IPS DF 6.9 (cell line): ENCODE measurements at regions not wholly inside any gene's neighbourhood (a gene's known extent, or its start where the extent isn't known, plus 50 kb on each side); places are given as distances from the start of the nearest gene placed in this dataset.

ENCODE experiments used
- DNase-seq: peaks from one replicate; pipeline ENCODE4 v3.0.0-alpha.2; 2013; ENCODE audit warnings: low read depth, low spot score
- H3K27ac ChIP-seq: one replicate; pipeline ENCODE4 v1.5.1; 2013; ENCODE audit warnings: low read length, control low read depth
- H3K27me3 ChIP-seq: 2 replicates; pipeline ENCODE4 v1.6.1; 2013; ENCODE audit warnings: mild to moderate bottlenecking, low read length; ENCODE audit not compliant: control insufficient read depth, insufficient read depth
- H3K36me3 ChIP-seq: 2 replicates; pipeline ENCODE4 v1.6.1; 2013; ENCODE audit warnings: low read length; ENCODE audit not compliant: control insufficient read depth, insufficient read depth
- H3K4me1 ChIP-seq: 2 replicates; pipeline ENCODE4 v1.6.1; 2013; ENCODE audit warnings: low read length; ENCODE audit not compliant: control insufficient read depth, insufficient read depth
- H3K4me3 ChIP-seq: 2 replicates; pipeline ENCODE4 v1.5.1; 2013; ENCODE audit warnings: mild to moderate bottlenecking, low read length
- H3K9me3 ChIP-seq: 2 replicates; pipeline ENCODE4 v1.6.1; 2013; ENCODE audit warnings: low read length, inconsistent platforms; ENCODE audit not compliant: control insufficient read depth, insufficient read depth
- WGBS: extraction: QIAGEN DNeasy Blood & Tissue Kit; methylation state at CpG from one replicate; pipeline ENCODE4 v1.1.7; 2013; ENCODE audit warnings: mixed read lengths, missing lambda C conversion rate; ENCODE audit not compliant: insufficient read length, insufficient coverage; 5-methylcytosine and 5-hydroxymethylcytosine counted together

- DNase-seq: no peak
- no CpG with 5 or more reads among the region's 15 CpGs for WGBS
- no peak overlapping the region for H3K27ac ChIP-seq
- no peaks in the 10 kb centered on the region; the same call in 1 of the 2 replicates for H3K27me3 ChIP-seq
- H3K4me1 ChIP-seq: peaks cover 4% of the 10 kb centered on the region
- H3K9me3 ChIP-seq: no peaks in the 10 kb centered on the region
- H3K4me3 ChIP-seq: no peak overlapping the region
- no peaks in the 10 kb centered on the region for H3K36me3 ChIP-seq
Observed at GRCh38 chr2:241943209-241943850, 73.8 kb downstream of the RTP5 start.

- no peaks in the 10 kb centered on the region for H3K36me3 ChIP-seq
- H3K9me3 ChIP-seq: no peaks in the 10 kb centered on the region
- no peaks in the 10 kb centered on the region; the same call in 1 of the 2 replicates for H3K27me3 ChIP-seq
- DNase-seq: no peak
- no peak overlapping the region for H3K27ac ChIP-seq
- no CpG with 5 or more reads among the region's 17 CpGs for WGBS
- H3K4me1 ChIP-seq: peaks cover 4% of the 10 kb centered on the region
- H3K4me3 ChIP-seq: no peak overlapping the region
Observed at GRCh38 chr2:241943961-241944575, 74.5 kb downstream of the RTP5 start.

- H3K27me3 ChIP-seq: no peaks in the 10 kb centered on the region; the same call in 1 of the 2 replicates
- no peak overlapping the region for H3K4me3 ChIP-seq
- H3K27ac ChIP-seq: no peak overlapping the region
- H3K36me3 ChIP-seq: no peaks in the 10 kb centered on the region
- DNase-seq: no peak
- no peaks in the 10 kb centered on the region for H3K9me3 ChIP-seq
- no CpG with 5 or more reads among the region's 12 CpGs for WGBS
- peaks cover 4% of the 10 kb centered on the region for H3K4me1 ChIP-seq
Observed at GRCh38 chr2:241944821-241945220, 75.3 kb downstream of the RTP5 start.

GRCh38 chr2:241945311-241945710 is 75.8 kb downstream of the RTP5 start:
- H3K4me3 ChIP-seq: no peak overlapping the region
- peaks cover 4% of the 10 kb centered on the region for H3K4me1 ChIP-seq
- no peak overlapping the region for H3K27ac ChIP-seq
- WGBS: no CpG with 5 or more reads among the region's 15 CpGs
- no peaks in the 10 kb centered on the region; the same call in 1 of the 2 replicates for H3K27me3 ChIP-seq
- no peak for DNase-seq
- no peaks in the 10 kb centered on the region for H3K36me3 ChIP-seq
- no peaks in the 10 kb centered on the region for H3K9me3 ChIP-seq

GRCh38 chr2:241945803-241946202 is 76.3 kb downstream of the RTP5 start:
- no peak for DNase-seq
- 100% methylated on average over 5 of the region's 14 CpGs for WGBS
- Histone ChIP-seq H3K36me3 (no peaks in the 10 kb centered on the region), H3K9me3 (no peaks in the 10 kb centered on the region), H3K4me1 (peaks cover 4% of the 10 kb centered on the region), H3K4me3 (no peak overlapping the region), H3K27me3 (no peaks in the 10 kb centered on the region; the same call in 1 of the 2 replicates), H3K27ac (no peak overlapping the region)

- WGBS: no CpG with 5 or more reads among the region's 32 CpGs
- H3K36me3 ChIP-seq: no peaks in the 10 kb centered on the region
Observed at GRCh38 chr2:241946306-241947003, 76.9 kb downstream of the RTP5 start.

GRCh38 chr2:241947004-241947350 is 77.4 kb downstream of the RTP5 start:
- Histone ChIP-seq H3K27me3 (no peaks in the 10 kb centered on the region; the same call in 1 of the 2 replicates), H3K36me3 (no peaks in the 10 kb centered on the region), H3K27ac (no peak overlapping the region), H3K4me3 (no peak overlapping the region), H3K4me1 (peaks cover 4% of the 10 kb centered on the region), H3K9me3 (no peaks in the 10 kb centered on the region)
- WGBS: no CpG with 5 or more reads among the region's 28 CpGs
- no peak for DNase-seq

More at GRCh38 chr2:241946306-241947003, 76.9 kb downstream of the RTP5 start:
- no peaks in the 10 kb centered on the region; the same call in 1 of the 2 replicates for H3K27me3 ChIP-seq
- peaks cover 4% of the 10 kb centered on the region for H3K4me1 ChIP-seq
- no peak overlapping the region for H3K27ac ChIP-seq
- no peaks in the 10 kb centered on the region for H3K9me3 ChIP-seq
- DNase-seq: no peak
- no peak overlapping the region for H3K4me3 ChIP-seq

- H3K9me3 ChIP-seq: no peaks in the 10 kb centered on the region
- no CpG with 5 or more reads among the region's 21 CpGs for WGBS
- H3K27ac ChIP-seq: no peak overlapping the region
- no peak for DNase-seq
- H3K27me3 ChIP-seq: no peaks in the 10 kb centered on the region; the same call in 1 of the 2 replicates
- H3K36me3 ChIP-seq: no peaks in the 10 kb centered on the region
- H3K4me1 ChIP-seq: peaks cover 4% of the 10 kb centered on the region
- no peak overlapping the region for H3K4me3 ChIP-seq
Observed at GRCh38 chr2:241947401-241947800, 77.9 kb downstream of the RTP5 start.

GRCh38 chr2:241947876-241948275 is 78.3 kb downstream of the RTP5 start:
- DNase-seq: no peak
- Histone ChIP-seq H3K36me3 (no peaks in the 10 kb centered on the region), H3K9me3 (no peaks in the 10 kb centered on the region), H3K27ac (no peak overlapping the region), H3K4me3 (no peak overlapping the region), H3K4me1 (peaks cover 4% of the 10 kb centered on the region), H3K27me3 (no peaks in the 10 kb centered on the region; the same call in 1 of the 2 replicates)
- WGBS: no CpG with 5 or more reads among the region's 19 CpGs

GRCh38 chr2:241948299-241948897 is 78.9 kb downstream of the RTP5 start:
- H3K27me3 ChIP-seq: no peaks in the 10 kb centered on the region; the same call in 1 of the 2 replicates
- no peak for DNase-seq
- 100% methylated on average over 4 of the region's 8 CpGs for WGBS

More at GRCh38 chr2:241948299-241948897, 78.9 kb downstream of the RTP5 start:
- Histone ChIP-seq H3K27ac (no peak overlapping the region), H3K4me1 (peaks cover 4% of the 10 kb centered on the region), H3K36me3 (no peaks in the 10 kb centered on the region), H3K4me3 (no peak overlapping the region), H3K9me3 (no peaks in the 10 kb centered on the region)
